NCI-H345 treated with DMSO at 0.1 percent for 48 hours (cell line): ENCODE measurements at regions not wholly inside any gene's neighbourhood (a gene's known extent, or its start where the extent isn't known, plus 50 kb on each side); places are given as distances from the start of the nearest gene placed in this dataset.

Experiments
- DNase-seq: peaks from one replicate; lab custom pipeline; 2025; ENCODE audit not compliant: unreplicated experiment; lab: John Stamatoyannopoulos, UW

DNA sequence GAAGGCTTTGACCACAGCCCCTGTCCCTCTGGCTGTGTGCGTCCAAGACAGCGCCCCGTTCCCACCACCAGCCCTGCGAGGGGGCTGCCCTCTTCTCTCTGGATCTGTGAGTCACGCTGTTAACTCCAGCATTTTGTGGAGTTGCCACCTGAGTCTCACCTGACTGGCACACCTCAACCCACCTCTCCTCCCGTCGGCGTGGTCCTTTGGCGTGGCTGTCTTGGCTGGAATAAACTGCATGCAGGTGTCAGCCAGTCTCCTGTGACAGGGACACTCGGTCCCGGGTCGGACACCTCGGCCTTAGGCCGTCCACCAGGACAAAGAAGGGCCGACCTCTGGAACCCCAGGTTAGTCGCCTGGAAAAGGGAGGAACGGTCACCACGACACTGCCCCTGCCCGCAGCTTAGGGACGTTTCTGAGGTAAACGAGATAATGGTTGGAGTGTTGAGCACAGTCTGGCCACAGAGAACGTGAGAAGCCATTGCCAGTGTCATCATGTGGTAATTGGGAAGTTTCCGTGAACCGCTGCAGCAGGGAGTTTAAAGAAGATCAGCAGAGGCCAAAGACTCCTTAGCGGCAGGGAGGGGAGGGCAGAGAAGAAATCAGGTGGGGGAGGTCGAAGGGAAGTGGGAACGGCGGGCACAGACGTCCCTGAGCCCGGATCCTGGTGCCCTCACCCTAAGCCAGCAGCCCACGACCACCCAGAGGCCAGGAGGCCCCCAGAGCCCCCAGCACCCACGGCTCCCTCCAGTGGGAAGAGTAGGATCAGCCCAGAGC is 73.6 kb upstream of the FAM20C start:
- DNase-seq, result no peak

- DNase-seq, result no peak
These were observed 72.8 kb upstream of the FAM20C start for GRCh38 chr7:119392-120163.

DNA sequence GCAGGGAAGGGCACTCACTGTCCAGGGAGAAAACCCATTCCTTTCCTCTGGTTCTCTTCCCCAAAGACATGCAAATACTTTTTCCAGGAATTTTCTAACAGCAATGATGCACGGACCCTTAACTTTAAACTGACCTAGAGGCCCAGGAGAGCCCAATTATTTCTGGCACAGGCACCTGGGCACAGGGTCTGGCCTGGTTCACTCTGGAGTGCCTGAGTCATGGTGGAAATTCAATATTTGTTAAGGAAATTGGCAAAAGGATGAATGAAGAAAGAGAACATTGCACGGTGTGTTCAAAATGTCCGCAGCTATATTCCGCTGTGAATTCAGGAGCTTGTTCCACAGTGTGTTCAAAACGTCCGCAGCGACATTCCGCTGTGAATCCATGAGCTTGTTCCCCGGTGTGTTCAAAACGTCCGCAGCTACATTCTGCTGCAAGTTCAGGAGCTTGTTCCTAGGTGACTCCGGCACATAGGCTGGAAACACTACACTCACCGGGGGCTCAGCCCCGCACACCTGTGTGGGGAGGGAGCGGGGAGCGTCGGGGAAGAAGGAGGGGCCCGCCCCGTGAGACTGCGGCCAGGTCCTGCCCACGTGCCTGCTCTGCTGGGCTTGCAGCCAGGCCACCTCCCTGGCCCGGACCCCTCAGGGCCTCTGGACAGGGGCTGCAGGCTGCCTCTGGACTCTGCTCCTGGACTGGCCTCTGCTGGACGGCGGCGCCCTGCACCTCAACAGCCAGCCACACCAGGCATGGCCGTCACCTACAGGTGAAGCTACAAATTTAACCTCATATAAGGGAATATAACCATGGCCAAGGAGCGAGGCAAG is 72.0 kb upstream of the FAM20C start:
- DNase-seq, result no peak

GRCh38 chr7:121002-121785 is 71.2 kb upstream of the FAM20C start:
- no peak for DNase-seq

GRCh38 chr7:123237-123636 is 69.1 kb upstream of the FAM20C start:
- DNase-seq, result no peak

- no peak for DNase-seq
These were observed 68.0 kb upstream of the FAM20C start for GRCh38 chr7:124130-124949.

GRCh38 chr7:125061-125475 is 67.3 kb upstream of the FAM20C start:
- no peak for DNase-seq

DNA sequence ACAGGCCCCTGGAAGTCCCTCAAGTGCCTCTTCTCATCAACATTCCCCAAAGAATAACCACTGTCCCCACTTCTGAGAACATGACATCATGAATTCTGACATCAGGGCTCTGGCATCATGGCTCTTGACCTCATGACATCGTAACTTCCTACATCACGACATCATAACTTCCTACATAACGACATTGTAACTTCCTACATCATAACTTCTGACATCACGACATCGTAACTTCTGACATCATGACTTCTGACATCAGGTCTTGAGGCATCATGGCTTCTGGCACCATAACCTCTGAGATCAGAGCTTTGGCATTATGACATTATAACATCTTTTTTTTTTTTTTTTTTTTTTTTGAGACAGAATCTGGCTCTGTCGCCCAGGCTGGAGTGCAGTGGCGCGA is 66.7 kb upstream of the FAM20C start:
- no peak for DNase-seq

DNA sequence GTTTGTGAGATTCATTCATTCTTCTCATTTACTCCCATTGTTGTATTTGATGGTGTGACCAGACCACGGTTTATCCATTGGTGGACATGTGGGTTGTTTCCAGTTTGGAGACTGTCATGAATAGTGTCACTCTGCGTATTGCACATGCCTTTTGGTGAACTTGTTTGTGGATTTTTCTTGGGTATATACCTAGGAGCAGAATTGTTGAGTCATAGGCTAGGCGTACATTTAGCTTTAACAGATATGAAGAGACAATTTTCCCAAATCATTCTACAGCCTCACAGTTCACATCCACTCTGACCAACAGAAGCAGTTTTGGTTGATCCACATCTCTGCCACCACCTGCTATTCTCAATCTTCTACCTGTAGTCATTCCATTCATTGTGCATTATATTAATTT is 66.0 kb upstream of the FAM20C start:
- DNase-seq, result no peak

DNA sequence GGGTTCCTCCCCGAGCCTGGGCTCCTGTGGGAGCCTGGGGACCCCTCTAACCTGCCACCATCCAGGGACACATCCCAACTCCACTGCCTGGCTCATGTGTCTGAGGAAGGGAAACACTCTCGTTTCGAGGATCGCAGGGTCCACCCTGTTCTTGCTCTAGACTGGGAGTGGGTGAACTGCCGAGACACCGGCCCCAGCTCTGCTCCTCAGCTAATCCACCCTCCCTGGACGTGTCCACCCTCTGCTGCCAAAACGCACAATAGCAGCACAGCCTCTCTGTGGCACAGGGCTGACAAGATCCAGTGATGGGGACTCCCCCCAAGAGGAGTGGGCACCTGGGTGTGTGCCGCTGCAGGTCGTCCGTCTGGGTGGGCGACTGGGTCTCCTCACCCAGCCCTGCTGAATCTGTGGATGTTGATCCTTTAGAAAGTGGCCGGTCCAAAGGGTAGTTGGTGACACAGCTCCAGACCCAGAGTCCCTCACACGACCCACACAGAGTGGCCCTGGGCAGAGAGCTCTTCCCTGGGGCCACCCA is 65.2 kb upstream of the FAM20C start:
- no peak for DNase-seq

DNA sequence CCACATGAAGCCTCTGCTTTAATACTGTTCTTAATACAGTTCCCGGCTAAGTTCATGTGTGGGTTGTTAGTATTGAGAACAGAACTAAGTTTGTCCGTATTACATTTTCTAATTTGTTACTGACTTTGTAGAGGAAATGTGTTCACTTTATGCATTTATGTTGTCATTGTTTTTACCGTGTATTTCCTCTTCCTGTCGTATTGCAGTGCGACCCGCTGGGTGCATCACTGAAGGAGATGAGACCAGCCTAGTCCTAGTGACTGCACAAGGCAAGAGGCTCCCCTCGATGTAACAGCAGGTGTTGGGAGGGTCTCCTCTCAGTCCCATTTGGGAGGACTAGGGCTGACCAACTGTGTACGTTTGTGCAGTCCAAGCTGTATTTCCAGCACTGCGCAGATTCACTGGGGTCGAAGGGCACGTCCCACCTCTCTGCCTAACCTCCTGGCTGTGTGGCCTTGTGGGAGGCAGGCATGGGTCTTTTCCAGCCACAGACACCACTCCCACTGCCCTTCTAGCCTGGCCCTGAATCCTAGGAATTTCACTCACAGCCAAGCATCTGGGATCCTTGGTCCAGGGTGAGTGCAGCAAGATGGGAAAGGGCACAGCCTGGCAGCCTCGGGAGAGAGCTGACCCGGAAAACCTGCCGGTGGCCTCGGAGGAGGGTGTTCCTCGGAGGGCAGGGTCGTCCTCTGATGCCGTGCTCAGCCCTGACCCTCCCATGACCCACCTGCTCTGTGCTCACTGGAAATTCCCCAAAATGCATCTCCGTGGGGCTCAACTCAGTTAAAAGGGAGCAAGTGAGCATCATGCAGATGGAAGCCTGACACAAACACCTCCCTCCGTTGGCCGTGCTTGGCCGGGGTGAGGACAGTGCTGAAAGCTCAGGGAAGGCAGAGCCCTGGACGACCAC is 63.9 kb upstream of the FAM20C start:
- no peak for DNase-seq

GRCh38 chr7:129366-130221 is 62.8 kb upstream of the FAM20C start:
- DNase-seq, result peak; percentile 80

- DNase-seq, result no peak
These were observed 62.2 kb upstream of the FAM20C start for GRCh38 chr7:130222-130572.

DNA sequence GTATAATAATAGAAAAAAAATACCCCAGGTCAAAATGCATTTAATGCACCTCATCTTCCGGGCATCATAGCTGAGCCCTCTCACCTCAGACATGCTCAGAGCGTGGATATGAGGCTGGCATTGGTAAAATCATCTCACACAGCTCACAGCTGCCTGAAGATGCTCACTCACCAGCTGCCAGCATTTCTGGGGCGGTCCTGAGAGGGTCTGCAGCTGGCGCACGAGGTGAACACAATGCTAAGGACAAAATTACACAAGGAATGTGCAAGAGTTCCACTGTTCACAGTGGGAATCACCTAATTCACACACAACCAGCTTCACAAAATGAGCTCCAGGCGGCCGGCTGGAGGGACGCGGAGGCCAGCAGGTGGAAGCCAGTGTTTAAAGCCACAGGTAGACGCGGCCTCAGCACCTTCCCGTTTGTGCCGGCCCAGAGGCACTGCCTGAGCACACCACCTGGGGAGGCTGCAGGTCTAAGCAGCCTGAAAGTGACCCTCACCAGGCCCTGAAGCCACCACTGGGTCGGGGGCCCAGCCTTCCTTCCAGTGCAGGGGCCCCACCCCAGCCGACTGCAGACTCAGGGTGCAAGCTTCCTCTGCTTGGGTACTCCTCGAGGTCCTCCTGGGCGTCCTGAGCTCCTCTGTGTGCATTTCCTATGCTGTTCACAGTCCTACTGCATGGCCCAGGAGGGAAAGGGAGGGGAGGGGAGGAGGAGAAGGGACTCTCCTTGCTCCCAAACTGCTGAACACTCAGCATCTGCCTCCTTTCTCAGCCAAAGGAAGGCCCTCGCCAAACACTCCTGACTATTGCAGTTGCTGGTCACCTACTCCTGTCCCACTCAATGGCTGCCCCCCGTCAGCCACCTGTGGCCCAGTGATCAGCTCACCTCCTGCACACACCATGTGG is 61.2 kb upstream of the FAM20C start:
- peak; percentile 1 for DNase-seq

GRCh38 chr7:131781-132482 is 60.4 kb upstream of the FAM20C start:
- no peak for DNase-seq

GRCh38 chr7:132899-133298 is 59.5 kb upstream of the FAM20C start:
- DNase-seq, result no peak
